Keratinocyte (primary cell): ENCODE measurements at regions not wholly inside any gene's neighbourhood (a gene's known extent, or its start where the extent isn't known, plus 50 kb on each side); places are given as distances from the start of the nearest gene placed in this dataset.

Source experiments
- CTCF ChIP-seq, 3 experiments: IDR thresholded peaks in 1 of 3; conservative IDR thresholded peaks in 1 of 3; optimal IDR thresholded peaks in 1 of 3; 2 replicates in 2 of 3; 3 replicates in 1 of 3; pipeline versions ENCODE3 to v1.5.1; 2011; ENCODE audit warnings: low read length in 3 of 3, mild to moderate bottlenecking in 3 of 3, moderate library complexity in 2 of 3, control low read depth in 1 of 3, inconsistent platforms in 1 of 3; ENCODE audit not compliant: insufficient read depth in 2 of 3; ENCODE audit errors: extremely low read depth in 1 of 3
- EZH2 ChIP-seq: IDR thresholded peaks from one replicate; pipeline ENCODE4 v1.6.1; 2012; ENCODE audit warnings: inconsistent platforms, mild to moderate bottlenecking, low read length, moderate library complexity

- TF ChIP-seq CTCF (optimal IDR thresholded peaks at IDR 0.05 in 1 of 3, IDR thresholded peaks at IDR 0.05 in 1 of 3, conservative IDR thresholded peaks at IDR 0.05 in 1 of 3; ENCODE audit: extremely low read depth in 1 of 3, insufficient read depth in 2 of 3, low read length in 3 of 3) (peak; percentile 31 to 75 (median 64)), EZH2 (no peak)
These were observed 525.6 kb downstream of the MBD2 start for GRCh38 chr18:53698907-53699306.
